BJ (cell line): ENCODE measurements at regions not wholly inside any gene's neighbourhood (a gene's known extent, or its start where the extent isn't known, plus 50 kb on each side); places are given as distances from the start of the nearest gene placed in this dataset.

Experiments used
- CTCF ChIA-PET: fragments of 350-600 bp; formaldehyde crosslinking; extraction: SDS; loops from one replicate; lab custom pipeline; 2021; ENCODE audit warnings: antibody characterized with exemption, inconsistent platforms; lab: Yijun Ruan, JAX
- POLR2A ChIA-PET: fragments of 300-600 bp; sonication (Branson Sonifier 250); formaldehyde crosslinking; extraction: SDS; loops from one replicate; lab custom pipeline; 2021; ENCODE audit warnings: antibody characterized with exemption; lab: Charles Lee
- DNase-seq: peaks from one replicate; pipeline ENCODE4 v3.0.0-alpha.2; 2011; ENCODE audit warnings: low read depth
- H3K27me3 ChIP-seq: 2 replicates; pipeline ENCODE4 v1.6.0; 2011; ENCODE audit warnings: low read length; ENCODE audit not compliant: control insufficient read depth, insufficient read depth
- H3K36me3 ChIP-seq: 2 replicates; pipeline ENCODE4 v1.5.1; 2011; ENCODE audit warnings: low read length; ENCODE audit not compliant: control insufficient read depth, insufficient read depth
- H3K4me3 ChIP-seq: 2 replicates; pipeline ENCODE4 v1.5.1; 2011; ENCODE audit warnings: low read depth, mild to moderate bottlenecking, control low read depth, low read length
- CTCF ChIP-seq: IDR thresholded peaks from 2 replicates; pipeline ENCODE4 v1.5.1; 2011; ENCODE audit warnings: low read depth, mild to moderate bottlenecking, control low read depth, inconsistent platforms, low read length, moderate library complexity; ENCODE audit not compliant: insufficient read depth

- H3K27me3 ChIP-seq: no peaks in the 10 kb centered on the region
- ChIA-PET POLR2A (no interaction called here), CTCF (no interaction called here)
- DNase-seq: no peak
- no peak for TF ChIP-seq CTCF
- H3K4me3 ChIP-seq: no peak overlapping the region
- no peaks in the 10 kb centered on the region for H3K36me3 ChIP-seq
These were observed 53.6 kb upstream of the PRPS1 start for GRCh38 chrX:107574711-107575110.

- no peak for TF ChIP-seq CTCF
- no peaks in the 10 kb centered on the region for H3K36me3 ChIP-seq
- CTCF ChIA-PET: no interaction called here
- POLR2A ChIA-PET: no interaction called here
- no peak for DNase-seq
- no peak overlapping the region for H3K4me3 ChIP-seq
- no peaks in the 10 kb centered on the region for H3K27me3 ChIP-seq
These were observed 51.9 kb upstream of the PRPS1 start for GRCh38 chrX:107576392-107576791.

- no peak for TF ChIP-seq CTCF
- CTCF ChIA-PET: no interaction called here
These were observed 51.5 kb upstream of the PRPS1 start for GRCh38 chrX:107576841-107577240.

GRCh38 chrX:107577933-107578332, 50.4 kb upstream of the PRPS1 start:
- H3K4me3 ChIP-seq: no peak overlapping the region
- ChIA-PET POLR2A (no interaction called here), CTCF (interaction anchor here (0.6 kb wide), 1 partner anchor 423 kb away, joined by 3 read pairs; no protein-coding TSS in a partner anchor)
- no peaks in the 10 kb centered on the region for H3K36me3 ChIP-seq
- TF ChIP-seq CTCF: no peak
- H3K27me3 ChIP-seq: no peaks in the 10 kb centered on the region
- DNase-seq: no peak

More at GRCh38 chrX:107576841-107577240, 51.5 kb upstream of the PRPS1 start:
- DNase-seq: no peak
- Histone ChIP-seq H3K27me3 (no peaks in the 10 kb centered on the region), H3K4me3 (no peak overlapping the region), H3K36me3 (no peaks in the 10 kb centered on the region)
- POLR2A ChIA-PET: no interaction called here
